Astrocyte of the cerebellum (primary cell): ENCODE measurements at regions not wholly inside any gene's neighbourhood (a gene's known extent, or its start where the extent isn't known, plus 50 kb on each side); places are given as distances from the start of the nearest gene placed in this dataset.

Source experiments
- DNase-seq: peaks from one replicate; pipeline ENCODE4 v3.0.0-alpha.2; 2011; ENCODE audit warnings: low read depth
- H3K4me3 ChIP-seq: 2 replicates; pipeline ENCODE4 v1.5.1; 2011; ENCODE audit warnings: mild to moderate bottlenecking, low read depth, low read length, moderate library complexity
- CTCF ChIP-seq: IDR thresholded peaks from 2 replicates; pipeline ENCODE4 v1.5.1; 2012; ENCODE audit warnings: low read length, low read depth, moderate library complexity, mild to moderate bottlenecking; ENCODE audit errors: missing control alignments
- in situ Hi-C: cut with HindIII; loops from 2 replicates; pipeline ENCODE4 v1.10.0; 2017; ENCODE audit warnings: low sequenced_read_pairs

- TF ChIP-seq CTCF = no peak
- no peak overlapping the region for H3K4me3 ChIP-seq
- no peak for DNase-seq
- in situ Hi-C loops = no loop called here
Observed at GRCh38 chr9:135260221-135261180, 173.0 kb downstream of the OLFM1 start.

DNA sequence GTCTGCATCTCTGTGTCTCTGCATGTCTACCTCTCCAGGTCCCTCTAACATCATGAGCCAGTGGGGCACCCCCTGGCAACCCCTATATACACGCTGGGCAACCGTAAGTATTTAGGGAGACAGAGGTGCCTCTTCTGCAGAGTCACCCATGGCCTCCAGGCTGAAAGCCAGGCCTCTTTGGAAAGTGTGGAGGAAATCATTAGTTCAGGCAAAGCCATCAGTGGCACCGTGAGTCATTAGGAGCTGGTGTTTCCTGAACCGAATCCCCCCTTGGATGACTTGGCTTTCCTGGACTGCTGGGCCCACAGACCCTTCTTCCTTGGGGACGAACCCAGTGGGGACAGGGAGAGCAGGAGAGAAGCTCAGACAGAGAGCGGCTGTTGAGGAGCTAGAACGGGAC lies 174.8 kb downstream of the OLFM1 start:
- no peak for TF ChIP-seq CTCF
- no peak overlapping the region for H3K4me3 ChIP-seq
- no peak for DNase-seq
- in situ Hi-C loops = no loop called here

DNA sequence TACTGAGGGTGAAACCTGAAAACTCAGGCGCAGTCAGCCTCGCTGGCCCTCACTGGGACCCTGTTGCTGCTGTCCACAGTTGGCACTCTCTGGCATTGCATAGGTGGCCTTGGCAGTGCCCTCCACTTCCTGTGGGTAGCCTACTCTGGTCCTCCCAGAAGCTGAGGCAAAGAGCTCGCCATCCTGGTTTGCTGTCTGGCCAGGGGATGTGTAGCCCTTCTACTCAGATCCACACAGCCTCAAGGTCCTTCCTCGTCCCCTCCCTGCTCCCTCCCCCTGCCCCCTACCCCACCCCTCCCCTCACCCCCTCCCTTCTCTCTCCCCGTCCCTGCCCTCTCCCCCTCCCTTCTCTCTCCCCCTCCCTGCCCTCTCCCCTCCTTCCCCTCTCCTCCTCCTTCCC lies 176.0 kb downstream of the OLFM1 start:
- in situ Hi-C loops = no loop called here
- H3K4me3 ChIP-seq = no peak overlapping the region
- TF ChIP-seq CTCF = no peak
- DNase-seq = no peak

DNA sequence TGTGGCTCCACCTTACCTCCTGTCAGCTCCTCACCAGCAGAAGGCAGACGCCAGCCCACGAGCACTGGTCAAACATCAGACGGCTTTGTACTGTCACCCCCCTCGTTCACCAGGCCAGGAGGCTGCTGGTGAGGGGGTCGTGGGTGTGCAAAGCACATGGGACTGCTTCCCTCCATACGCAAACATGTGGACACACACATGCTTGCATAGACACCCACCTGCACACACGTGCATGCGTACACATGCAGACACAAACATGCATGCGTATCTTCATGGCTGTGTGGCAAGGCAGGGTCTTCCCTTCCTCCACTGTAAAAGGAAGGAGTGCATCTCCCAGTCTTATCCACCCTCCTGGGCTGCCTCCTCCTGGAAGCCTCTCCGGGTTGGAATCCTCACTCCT lies 178.5 kb downstream of the OLFM1 start:
- no peak for DNase-seq
- in situ Hi-C loops = no loop called here
- no peak overlapping the region for H3K4me3 ChIP-seq
- TF ChIP-seq CTCF = no peak

DNA sequence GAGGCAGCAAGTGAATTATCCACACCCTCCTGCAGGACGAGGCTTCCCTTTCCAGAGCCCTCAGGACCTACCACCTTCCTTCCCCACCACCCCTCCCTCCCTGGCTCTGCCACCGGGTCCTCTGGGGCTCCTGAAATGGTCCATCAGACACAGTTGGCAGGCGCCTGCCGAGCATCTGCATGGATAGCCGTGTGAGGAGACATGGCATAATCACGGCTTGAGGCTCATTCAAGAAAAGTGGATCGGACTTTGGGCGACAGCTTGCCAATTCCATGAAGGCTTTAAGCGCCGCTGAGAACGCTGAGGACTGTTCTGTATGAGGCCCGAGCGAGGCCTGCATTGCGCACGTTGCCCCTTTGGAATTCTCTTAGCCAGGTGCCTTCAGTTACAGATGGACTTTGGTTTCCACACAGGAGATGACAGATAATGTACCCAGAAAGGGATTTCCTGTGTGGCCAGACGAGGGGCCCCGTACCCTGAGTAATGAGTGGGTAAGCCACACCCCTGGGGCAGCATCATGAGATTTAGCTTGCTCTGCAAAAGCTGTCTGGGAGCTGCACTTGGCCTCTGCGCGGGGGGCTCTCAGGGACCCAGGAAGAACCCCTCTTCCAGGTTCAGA lies 179.8 kb downstream of the OLFM1 start:
- DNase-seq = no peak
- in situ Hi-C loops = no loop called here
- no peak overlapping the region for H3K4me3 ChIP-seq
- no peak for TF ChIP-seq CTCF

- no peak for DNase-seq
- H3K4me3 ChIP-seq = no peak overlapping the region
- in situ Hi-C loops = no loop called here
- TF ChIP-seq CTCF = no peak
Observed at GRCh38 chr9:135268031-135268430, 180.6 kb downstream of the OLFM1 start.
